Calu3 (cell line): ENCODE measurements at regions not wholly inside any gene's neighbourhood (a gene's known extent, or its start where the extent isn't known, plus 50 kb on each side); places are given as distances from the start of the nearest gene placed in this dataset.

Experiments used
- BruUV-seq: library from RNA; stranded (reverse); fragments of 400-500 nt; replicated peaks from 2 replicates; lab custom pipeline; 2021; lab: Mats Ljungman, UMichigan
- CTCF ChIA-PET: fragments of 300-600 bp; sonication (Branson Sonifier 250); formaldehyde crosslinking; loops from one replicate; lab custom pipeline; 2022; ENCODE audit warnings: antibody characterized with exemption; lab: Charles Lee
- DNase-seq: peaks from one replicate; pipeline ENCODE4 v3.0.0; 2022
- H3K27ac Mint-ChIP-seq: one replicate; pipeline ENCODE4 v1.8.0; 2022; ENCODE audit warnings: mixed read lengths; ENCODE audit not compliant: unreplicated experiment
- H3K27me3 Mint-ChIP-seq: one replicate; pipeline ENCODE4 v1.8.0; 2022; ENCODE audit warnings: mixed read lengths; ENCODE audit not compliant: unreplicated experiment
- H3K36me3 Mint-ChIP-seq: one replicate; pipeline ENCODE4 v1.8.0; 2022; ENCODE audit warnings: mild to moderate bottlenecking, moderate library complexity, mixed read lengths; ENCODE audit not compliant: insufficient read depth, unreplicated experiment
- H3K4me1 Mint-ChIP-seq: one replicate; pipeline ENCODE4 v1.8.0; 2022; ENCODE audit warnings: mild to moderate bottlenecking, low read depth, mixed read lengths; ENCODE audit not compliant: unreplicated experiment
- H3K4me3 Mint-ChIP-seq: one replicate; pipeline ENCODE4 v1.8.0; 2022; ENCODE audit warnings: mild to moderate bottlenecking, low read depth, moderate library complexity, mixed read lengths; ENCODE audit not compliant: unreplicated experiment
- H3K9me3 Mint-ChIP-seq: one replicate; pipeline ENCODE4 v1.8.0; 2022; ENCODE audit warnings: low read depth, mixed read lengths; ENCODE audit not compliant: unreplicated experiment
- intact Hi-C: fragments of 100-400 bp; cut with micrococcal nuclease; formaldehyde crosslinking; loops from one replicate; pipeline ENCODE4 v1.10.0; 2022; ENCODE audit not compliant: unreplicated experiment
- TF ChIP-seq, protein P1 (sequence below): fragments of 200-600 bp; IDR thresholded peaks from one replicate; pipeline ENCODE4 v1.8.0; 2022; ENCODE audit warnings: antibody characterized with exemption; ENCODE audit not compliant: unreplicated experiment

DNA sequence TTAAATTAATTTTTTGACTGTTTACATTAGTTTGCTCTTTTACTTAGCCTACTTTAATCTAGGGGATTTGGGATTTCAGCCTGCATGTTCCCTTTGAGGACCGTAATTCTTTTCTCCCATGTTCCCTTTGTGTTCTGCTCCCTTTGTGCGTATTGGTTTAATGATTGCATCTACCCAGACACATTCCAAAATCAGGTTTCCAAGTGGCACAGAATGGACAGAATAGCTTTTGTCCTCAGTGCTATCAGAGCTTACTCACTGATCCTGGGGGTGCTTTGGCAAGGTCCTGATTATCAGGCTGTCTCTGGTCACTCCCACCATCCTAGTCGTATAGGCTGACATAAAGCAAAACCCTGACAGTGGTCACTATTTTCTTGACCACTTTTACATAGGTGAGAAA is 867.5 kb downstream of the TSN start:
- intact Hi-C loops: no loop called here
- BruUV-seq: no TSS peak
- no peak for DNase-seq
- Mint-ChIP-seq H3K27ac (no peak overlapping the region), H3K36me3 (no peaks in the 10 kb centered on the region), H3K4me3 (no peak overlapping the region), H3K4me1 (no peaks in the 10 kb centered on the region), H3K9me3 (peaks cover 16% of the 10 kb centered on the region), H3K27me3 (no peaks in the 10 kb centered on the region)
- CTCF ChIA-PET: no interaction called here
- TF ChIP-seq, protein P1, sequence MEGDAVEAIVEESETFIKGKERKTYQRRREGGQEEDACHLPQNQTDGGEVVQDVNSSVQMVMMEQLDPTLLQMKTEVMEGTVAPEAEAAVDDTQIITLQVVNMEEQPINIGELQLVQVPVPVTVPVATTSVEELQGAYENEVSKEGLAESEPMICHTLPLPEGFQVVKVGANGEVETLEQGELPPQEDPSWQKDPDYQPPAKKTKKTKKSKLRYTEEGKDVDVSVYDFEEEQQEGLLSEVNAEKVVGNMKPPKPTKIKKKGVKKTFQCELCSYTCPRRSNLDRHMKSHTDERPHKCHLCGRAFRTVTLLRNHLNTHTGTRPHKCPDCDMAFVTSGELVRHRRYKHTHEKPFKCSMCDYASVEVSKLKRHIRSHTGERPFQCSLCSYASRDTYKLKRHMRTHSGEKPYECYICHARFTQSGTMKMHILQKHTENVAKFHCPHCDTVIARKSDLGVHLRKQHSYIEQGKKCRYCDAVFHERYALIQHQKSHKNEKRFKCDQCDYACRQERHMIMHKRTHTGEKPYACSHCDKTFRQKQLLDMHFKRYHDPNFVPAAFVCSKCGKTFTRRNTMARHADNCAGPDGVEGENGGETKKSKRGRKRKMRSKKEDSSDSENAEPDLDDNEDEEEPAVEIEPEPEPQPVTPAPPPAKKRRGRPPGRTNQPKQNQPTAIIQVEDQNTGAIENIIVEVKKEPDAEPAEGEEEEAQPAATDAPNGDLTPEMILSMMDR: no peak

DNA sequence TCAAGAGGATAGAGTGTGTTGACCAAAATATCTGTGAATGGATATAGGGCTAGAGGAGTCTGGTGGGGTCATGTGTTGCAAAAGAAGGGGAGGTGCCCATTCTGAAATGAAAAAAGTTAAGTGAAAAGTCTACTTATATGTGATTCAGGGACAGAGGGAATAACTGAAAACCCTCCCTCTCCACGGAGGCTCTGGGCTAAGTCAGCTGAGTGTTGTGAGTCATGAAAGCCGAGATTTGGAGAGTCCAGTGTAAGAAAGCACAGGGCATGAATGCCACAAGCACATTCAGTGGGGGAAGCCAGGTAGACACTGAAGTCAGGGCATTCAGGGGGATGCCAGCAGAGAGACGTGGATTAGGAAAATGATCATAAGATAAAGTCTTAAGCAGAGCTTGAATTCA is 871.9 kb downstream of the TSN start:
- Mint-ChIP-seq H3K27me3 (no peaks in the 10 kb centered on the region), H3K4me1 (no peaks in the 10 kb centered on the region), H3K27ac (no peak overlapping the region), H3K4me3 (no peak overlapping the region), H3K9me3 (peaks cover 13% of the 10 kb centered on the region), H3K36me3 (no peaks in the 10 kb centered on the region)
- TF ChIP-seq, protein P1: no peak
- intact Hi-C loops: no loop called here
- no TSS peak for BruUV-seq
- CTCF ChIA-PET: no interaction called here
- no peak for DNase-seq

DNA sequence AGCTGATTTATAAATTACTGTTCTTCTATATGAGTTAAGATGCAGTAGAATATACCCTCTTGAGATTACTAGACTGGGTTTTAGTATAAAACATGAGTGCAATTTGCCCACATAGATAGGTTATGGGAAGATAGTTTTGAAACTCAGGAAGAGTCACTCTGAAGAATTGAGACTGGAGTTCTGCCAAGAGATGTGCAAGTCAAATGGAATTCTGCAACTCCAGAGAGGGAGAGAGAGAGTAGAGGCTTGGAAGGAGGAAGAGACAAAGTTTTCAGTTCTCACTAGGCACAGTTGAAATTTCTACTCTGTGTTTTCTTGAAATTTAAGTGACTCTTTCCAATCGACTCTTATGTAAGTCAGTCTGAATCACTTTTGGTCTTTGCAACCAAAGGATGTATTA is 878.8 kb downstream of the TSN start:
- Mint-ChIP-seq H3K4me3 (no peak overlapping the region), H3K27ac (no peak overlapping the region), H3K27me3 (no peaks in the 10 kb centered on the region), H3K36me3 (no peaks in the 10 kb centered on the region), H3K4me1 (no peaks in the 10 kb centered on the region), H3K9me3 (peaks cover 8% of the 10 kb centered on the region)
- intact Hi-C loops: no loop called here
- CTCF ChIA-PET: no interaction called here
- TF ChIP-seq, protein P1: no peak
- no TSS peak for BruUV-seq
- DNase-seq: no peak

DNA sequence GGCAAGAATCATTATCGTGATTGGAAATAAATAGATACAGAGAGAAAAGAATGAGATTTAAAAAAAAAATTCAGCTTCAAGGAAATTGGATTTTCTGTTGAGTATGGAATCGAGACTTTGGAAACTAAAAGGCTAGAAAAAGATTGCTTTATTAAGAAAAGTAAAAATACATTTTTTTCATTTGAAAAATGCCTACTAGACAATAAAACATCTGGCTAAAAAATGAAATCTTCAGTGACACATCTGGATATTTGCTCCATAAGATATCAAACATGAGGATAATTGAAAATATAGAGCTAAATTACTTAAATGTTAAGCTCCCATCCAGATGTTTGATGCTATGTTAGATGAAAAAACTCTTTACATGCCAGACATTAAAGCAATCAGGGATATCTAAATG is 879.5 kb downstream of the TSN start:
- H3K27me3 Mint-ChIP-seq: no peaks in the 10 kb centered on the region
- intact Hi-C loops: no loop called here
- H3K9me3 Mint-ChIP-seq: peaks cover 8% of the 10 kb centered on the region
- no peak for DNase-seq
- CTCF ChIA-PET: no interaction called here
- no TSS peak for BruUV-seq
- H3K4me1 Mint-ChIP-seq: no peaks in the 10 kb centered on the region
- no peak overlapping the region for H3K27ac Mint-ChIP-seq
- no peak overlapping the region for H3K4me3 Mint-ChIP-seq
- no peaks in the 10 kb centered on the region for H3K36me3 Mint-ChIP-seq
- TF ChIP-seq, protein P1: no peak
